HCT116 (cell line): ENCODE measurements at regions not wholly inside any gene's neighbourhood (a gene's known extent, or its start where the extent isn't known, plus 50 kb on each side); places are given as distances from the start of the nearest gene placed in this dataset.

Experiments
- ATAC-seq: fragments of 200-7000 bp; cut with Tn5 transposase; 2 replicates; pipeline ENCODE4 v1.9.1; 2020; ENCODE audit warnings: mild to moderate bottlenecking, moderate library complexity
- BruUV-seq: library from RNA; stranded (reverse); fragments of 400-500 nt; replicated peaks from 2 replicates; lab custom pipeline; 2021; lab: Mats Ljungman, UMichigan
- CTCF ChIA-PET: fragments of 300-600 bp; sonication (Branson Sonifier 250); formaldehyde crosslinking; loops from one replicate; lab custom pipeline; 2021; ENCODE audit warnings: antibody characterized with exemption; lab: Charles Lee
- POLR2A ChIA-PET: fragments of 300-600, 350-600 bp; sonication (Branson Sonifier 250); formaldehyde crosslinking; loops from one replicate; lab custom pipeline; 2021; ENCODE audit warnings: antibody characterized with exemption; lab: Charles Lee
- RAD21 ChIA-PET, 2 experiments: fragments of 300-600 bp; sonication (Branson Sonifier 250); formaldehyde crosslinking; loops; one replicate each; lab custom pipeline; 2023; ENCODE audit warnings: low total read pairs in 2 of 2; ENCODE audit not compliant: uncharacterized antibody in 2 of 2, unreplicated experiment in 2 of 2, low non-redundant PET in 1 of 2; lab: Charles Lee
- DNase-seq: peaks from one replicate; pipeline ENCODE4 v3.0.0-alpha.2; 2010; ENCODE audit warnings: low read depth, low spot score
- H2AFZ ChIP-seq: fragments of 200-600 bp; shearing (Covaris generic), sonication (generic); 2 replicates; pipeline ENCODE4 v1.6.1; 2017; ENCODE audit warnings: low read depth, mixed run types, mixed read lengths, antibody characterized with exemption, low read length; ENCODE audit not compliant: poor library complexity, severe bottlenecking
- H3K27ac ChIP-seq: 2 replicates; pipeline ENCODE4 v1.5.1; 2012; ENCODE audit warnings: low read depth, low read length
- H3K27me3 ChIP-seq: fragments of 200-600 bp; sonication (generic); 2 replicates; pipeline ENCODE4 v1.6.1; 2016; ENCODE audit warnings: mixed run types, low read length, mixed read lengths; ENCODE audit not compliant: insufficient read depth
- H3K36me3 ChIP-seq, 2 experiments: fragments of 200-500 bp in 1 of 2; fragments of 200-600 bp in 1 of 2; sonication (Bioruptor generic) in 1 of 2; sonication (generic) in 1 of 2; 2 replicates each; pipeline versions ENCODE4 v1.5.1 to v1.6.1; 2014 to 2016; ENCODE audit warnings: low read length in 2 of 2, inconsistent platforms in 1 of 2, mixed read lengths in 1 of 2, mixed run types in 1 of 2; ENCODE audit not compliant: insufficient read depth in 2 of 2, control insufficient read depth in 1 of 2
- H3K4me1 ChIP-seq, 2 experiments: fragments of 200-600 bp in 1 of 2; sonication (generic) in 1 of 2; 2 replicates each; pipeline versions ENCODE4 v1.5.1 to v1.6.1; 2012 to 2017; ENCODE audit warnings: low read length in 2 of 2, inconsistent platforms in 1 of 2, mild to moderate bottlenecking in 1 of 2, mixed read lengths in 1 of 2, mixed run types in 1 of 2, moderate library complexity in 1 of 2; ENCODE audit not compliant: insufficient read depth in 2 of 2, control insufficient read depth in 1 of 2
- H3K4me2 ChIP-seq: fragments of 200-600 bp; sonication (generic); 2 replicates; pipeline ENCODE4 v1.6.1; 2017; ENCODE audit warnings: mixed run types, low read length, mixed read lengths
- H3K4me3 ChIP-seq, 2 experiments: fragments of 200-600 bp in 1 of 2; sonication (generic) in 1 of 2; replicated peaks in 1 of 2; 2 replicates each; pipeline ENCODE4 v1.5.1; 2011 to 2016; ENCODE audit warnings: low read length in 2 of 2, control low read depth in 1 of 2, low read depth in 1 of 2, mild to moderate bottlenecking in 1 of 2, mixed read lengths in 1 of 2, mixed run types in 1 of 2
- H3K79me2 ChIP-seq: fragments of 200-600 bp; sonication (generic); 2 replicates; pipeline ENCODE4 v1.6.1; 2017; ENCODE audit warnings: mild to moderate bottlenecking, mixed run types, low read length, moderate library complexity, mixed read lengths; ENCODE audit not compliant: insufficient read depth
- H3K9ac ChIP-seq: fragments of 200-600 bp; sonication (generic); 2 replicates; pipeline ENCODE4 v1.6.1; 2016; ENCODE audit warnings: low read length, mixed read lengths
- H3K9me2 ChIP-seq: fragments of 200-600 bp; sonication (generic), shearing (Covaris generic); 2 replicates; pipeline ENCODE4 v1.6.1; 2017; ENCODE audit warnings: mixed run types, mild to moderate bottlenecking, moderate library complexity; ENCODE audit not compliant: insufficient read depth
- H3K9me3 ChIP-seq, 2 experiments: fragments of 200-500 bp in 1 of 2; fragments of 200-600 bp in 1 of 2; sonication (Bioruptor generic) in 1 of 2; sonication (generic) in 1 of 2; 2 replicates each; pipeline ENCODE4 v1.6.1; 2014 to 2017; ENCODE audit warnings: low read length in 2 of 2, mixed read lengths in 2 of 2, inconsistent platforms in 1 of 2, low read depth in 1 of 2, mild to moderate bottlenecking in 1 of 2, mixed run types in 1 of 2, moderate library complexity in 1 of 2; ENCODE audit not compliant: control insufficient read depth in 1 of 2, insufficient read depth in 1 of 2
- H4K20me1 ChIP-seq: fragments of 200-600 bp; sonication (generic), shearing (Covaris generic); 2 replicates; pipeline ENCODE4 v1.6.1; 2017; ENCODE audit warnings: mixed run types, mild to moderate bottlenecking, moderate library complexity; ENCODE audit not compliant: insufficient read depth
- ATF3 ChIP-seq: IDR thresholded peaks from 2 replicates; pipeline ENCODE4 v1.6.1; 2012
- CBX3 ChIP-seq: IDR thresholded peaks from 2 replicates; pipeline ENCODE4 v1.6.1; 2012; ENCODE audit warnings: low read depth
- CEBPB ChIP-seq: IDR thresholded peaks from 2 replicates; pipeline ENCODE4 v1.6.1; 2012; ENCODE audit warnings: low read depth
- CTCF ChIP-seq, 3 experiments: fragments of 200-600 bp in 1 of 3; sonication (generic) in 1 of 3; IDR thresholded peaks in 2 of 3; conservative IDR thresholded peaks in 1 of 3; 2 replicates each; pipeline ENCODE4 v1.5.1; 2012 to 2017; ENCODE audit warnings: low read depth in 2 of 3, low read length in 2 of 3, antibody characterized with exemption in 1 of 3, borderline replicate concordance in 1 of 3, control low read depth in 1 of 3, mild to moderate bottlenecking in 1 of 3, mixed read lengths in 1 of 3, mixed run types in 1 of 3, moderate library complexity in 1 of 3; ENCODE audit not compliant: insufficient read depth in 1 of 3
- EGR1 ChIP-seq: IDR thresholded peaks from 2 replicates; pipeline ENCODE4 v1.6.1; 2012; ENCODE audit warnings: low read depth
- ELF1 ChIP-seq: IDR thresholded peaks from 2 replicates; pipeline ENCODE4 v1.6.1; 2012; ENCODE audit warnings: low read depth, borderline replicate concordance
- EZH2 ChIP-seq: fragments of 200-600 bp; sonication (generic); IDR thresholded peaks from 2 replicates; pipeline ENCODE4 v1.6.1; 2017; ENCODE audit warnings: antibody characterized with exemption, mixed run types
- JUND ChIP-seq: IDR thresholded peaks from 2 replicates; pipeline ENCODE4 v1.6.1; 2012
- POLR2A ChIP-seq: IDR thresholded peaks from 2 replicates; pipeline ENCODE4 v1.7.0; 2011; ENCODE audit warnings: borderline replicate concordance; ENCODE audit not compliant: insufficient read depth, insufficient read length; ENCODE audit errors: extremely low read depth
- POLR2AphosphoS5 ChIP-seq: IDR thresholded peaks from 2 replicates; pipeline ENCODE4 v1.6.1; 2011; ENCODE audit warnings: mild to moderate bottlenecking, low read depth, low read length, moderate library complexity
- RAD21 ChIP-seq: IDR thresholded peaks from 2 replicates; pipeline ENCODE4 v1.6.1; 2012; ENCODE audit warnings: low read depth, mild to moderate bottlenecking
- SRF ChIP-seq: IDR thresholded peaks from 2 replicates; pipeline ENCODE4 v1.6.1; 2012; ENCODE audit warnings: low read depth
- TCF7L2 ChIP-seq: IDR thresholded peaks from 2 replicates; pipeline ENCODE4 v1.7.0; 2011; ENCODE audit warnings: borderline replicate concordance, inconsistent platforms; ENCODE audit not compliant: insufficient read depth, insufficient read length; ENCODE audit errors: extremely low read depth
- ZBTB33 ChIP-seq: IDR thresholded peaks from 2 replicates; pipeline ENCODE4 v1.6.1; 2011; ENCODE audit warnings: mild to moderate bottlenecking, low read length, moderate library complexity; ENCODE audit not compliant: insufficient replicate concordance; ENCODE audit errors: extremely low read depth
- ZFX ChIP-seq: fragments of 450-650 bp; IDR thresholded peaks from 2 replicates; pipeline ENCODE4 v1.6.1; 2017
- ZNF274 ChIP-seq: fragments of 200-500 bp; sonication (Bioruptor generic); IDR thresholded peaks from 2 replicates; pipeline ENCODE4 v1.6.1; 2014; ENCODE audit warnings: mild to moderate bottlenecking, low read depth, low read length, inconsistent platforms
- intact Hi-C: fragments of 100-400 bp; cut with micrococcal nuclease; formaldehyde crosslinking; loops from 2 replicates; pipeline ENCODE4 v1.10.0; 2022

DNA sequence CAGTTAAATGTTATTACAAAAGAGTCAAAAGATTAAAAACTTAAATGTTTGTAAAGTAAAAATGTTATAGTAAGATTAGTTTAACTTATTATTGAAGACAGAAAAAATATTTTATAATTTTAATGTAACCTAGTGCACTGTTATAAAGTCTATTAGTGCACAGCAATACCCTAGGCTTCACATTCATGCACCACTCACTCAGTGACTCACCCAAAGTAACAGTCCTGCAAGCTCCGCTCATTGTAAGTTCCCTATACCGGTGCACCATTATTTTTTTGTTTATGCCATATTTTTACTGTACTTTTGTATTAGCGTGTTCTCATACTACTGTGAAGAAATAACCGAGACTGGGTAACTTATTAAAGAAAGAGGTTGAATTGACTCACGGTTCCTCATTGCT is 759.7 kb upstream of the CDH7 start:
- H3K27ac ChIP-seq: no peak overlapping the region
- TF ChIP-seq RAD21: no peak
- no peak for TF ChIP-seq TCF7L2
- TF ChIP-seq JUND: no peak
- no peak for TF ChIP-seq ATF3
- no peak for TF ChIP-seq ZFX
- no peak for TF ChIP-seq CBX3
- TF ChIP-seq ELF1: no peak
- no peak for TF ChIP-seq CTCF (IDR thresholded peaks at IDR 0.05 in 2 of 3, conservative IDR thresholded peaks at IDR 0.05 in 1 of 3; ENCODE audit: borderline replicate concordance in 1 of 3, insufficient read depth in 1 of 3, low read depth in 2 of 3, low read length in 2 of 3)
- no peak for TF ChIP-seq CEBPB
- TF ChIP-seq EGR1: no peak
- no peak for TF ChIP-seq EZH2
- TF ChIP-seq POLR2AphosphoS5: no peak
- no peak for TF ChIP-seq ZNF274
- TF ChIP-seq SRF: no peak
- TF ChIP-seq ZBTB33: no peak
- TF ChIP-seq POLR2A: no peak
- no peaks in the 10 kb centered on the region for H3K36me3 ChIP-seq
- intact Hi-C loops: no loop called here
- ATAC-seq (no peak), DNase-seq (no peak)
- no peaks in the 10 kb centered on the region for H3K4me1 ChIP-seq
- no peaks in the 10 kb centered on the region for H3K79me2 ChIP-seq
- H3K9ac ChIP-seq: no peak overlapping the region
- POLR2A ChIA-PET: no interaction called here
- H3K9me2 ChIP-seq: no peaks in the 10 kb centered on the region
- BruUV-seq: no TSS peak
- RAD21 ChIA-PET: no interaction called here
- H3K27me3 ChIP-seq: no peaks in the 10 kb centered on the region
- CTCF ChIA-PET: no interaction called here
- H3K4me2 ChIP-seq: no peak overlapping the region
- no peak overlapping the region for H2AFZ ChIP-seq
- H3K9me3 ChIP-seq: peaks cover 13 to 18% of the 10 kb centered on the region in 2 experiments; a peak in 2 of 4 replicates
- no peaks in the 10 kb centered on the region for H4K20me1 ChIP-seq
- no peak overlapping the region for H3K4me3 ChIP-seq
